Activated naive CD4-positive, alpha-beta T cell treated with anti-CD3 and anti-CD28 coated beads, Interleukin-2, amount 50 U/mL, for 24 hours (primary cell): ENCODE measurements at regions not wholly inside any gene's neighbourhood (a gene's known extent, or its start where the extent isn't known, plus 50 kb on each side); places are given as distances from the start of the nearest gene placed in this dataset.

Source experiments
- H3K27ac Mint-ChIP-seq: one replicate; pipeline ENCODE4 v1.8.0; 2021; ENCODE audit warnings: mild to moderate bottlenecking, mixed read lengths
- H3K27me3 Mint-ChIP-seq: one replicate; pipeline ENCODE4 v1.8.0; 2021; ENCODE audit warnings: mixed read lengths
- H3K36me3 Mint-ChIP-seq: one replicate; pipeline ENCODE4 v1.8.0; 2021; ENCODE audit warnings: mixed read lengths
- H3K4me1 Mint-ChIP-seq: one replicate; pipeline ENCODE4 v1.8.0; 2021; ENCODE audit warnings: mixed read lengths
- H3K4me3 Mint-ChIP-seq: one replicate; pipeline ENCODE4 v1.8.0; 2021; ENCODE audit warnings: mild to moderate bottlenecking, mixed read lengths
- H3K9me3 Mint-ChIP-seq: one replicate; pipeline ENCODE4 v1.8.0; 2021; ENCODE audit warnings: mixed read lengths

- peaks cover 9% of the 10 kb centered on the region for H3K9me3 Mint-ChIP-seq
- H3K27me3 Mint-ChIP-seq, result peaks cover 49% of the 10 kb centered on the region
- no peaks in the 10 kb centered on the region for H3K36me3 Mint-ChIP-seq
- no peak overlapping the region for H3K27ac Mint-ChIP-seq
- no peaks in the 10 kb centered on the region for H3K4me1 Mint-ChIP-seq
- H3K4me3 Mint-ChIP-seq, result no peak overlapping the region
Observed at GRCh38 chr9:126218359-126219125, 108.1 kb upstream of the MVB12B start.

GRCh38 chr9:126219166-126219565, 107.5 kb upstream of the MVB12B start:
- Mint-ChIP-seq H3K27ac (no peak overlapping the region), H3K27me3 (peaks cover 54% of the 10 kb centered on the region)

GRCh38 chr9:126219648-126220063, 107.0 kb upstream of the MVB12B start:
- H3K9me3 Mint-ChIP-seq, result peaks cover 3% of the 10 kb centered on the region
- peaks cover 56% of the 10 kb centered on the region for H3K27me3 Mint-ChIP-seq
- no peaks in the 10 kb centered on the region for H3K4me1 Mint-ChIP-seq
- H3K27ac Mint-ChIP-seq, result no peak overlapping the region
- H3K4me3 Mint-ChIP-seq, result no peak overlapping the region
- H3K36me3 Mint-ChIP-seq, result no peaks in the 10 kb centered on the region

More at GRCh38 chr9:126219166-126219565, 107.5 kb upstream of the MVB12B start:
- Mint-ChIP-seq H3K4me1 (no peaks in the 10 kb centered on the region), H3K9me3 (peaks cover 7% of the 10 kb centered on the region), H3K36me3 (no peaks in the 10 kb centered on the region), H3K4me3 (no peak overlapping the region)

GRCh38 chr9:126221480-126221879, 105.1 kb upstream of the MVB12B start:
- H3K4me1 Mint-ChIP-seq, result no peaks in the 10 kb centered on the region
- no peaks in the 10 kb centered on the region for H3K9me3 Mint-ChIP-seq
- no peak overlapping the region for H3K4me3 Mint-ChIP-seq
- peaks cover 56% of the 10 kb centered on the region for H3K27me3 Mint-ChIP-seq
- no peak overlapping the region for H3K27ac Mint-ChIP-seq
- H3K36me3 Mint-ChIP-seq, result no peaks in the 10 kb centered on the region

GRCh38 chr9:126222363-126222834, 104.2 kb upstream of the MVB12B start:
- Mint-ChIP-seq H3K4me1 (no peaks in the 10 kb centered on the region), H3K4me3 (no peak overlapping the region), H3K27me3 (peaks cover 58% of the 10 kb centered on the region), H3K27ac (no peak overlapping the region), H3K36me3 (no peaks in the 10 kb centered on the region), H3K9me3 (no peaks in the 10 kb centered on the region)

GRCh38 chr9:126222835-126223431, 103.7 kb upstream of the MVB12B start:
- no peaks in the 10 kb centered on the region for H3K36me3 Mint-ChIP-seq
- H3K27ac Mint-ChIP-seq, result no peak overlapping the region
- H3K4me1 Mint-ChIP-seq, result no peaks in the 10 kb centered on the region
- H3K4me3 Mint-ChIP-seq, result no peak overlapping the region
- H3K9me3 Mint-ChIP-seq, result no peaks in the 10 kb centered on the region
- peaks cover 53% of the 10 kb centered on the region for H3K27me3 Mint-ChIP-seq

- no peaks in the 10 kb centered on the region for H3K36me3 Mint-ChIP-seq
- H3K4me3 Mint-ChIP-seq, result no peak overlapping the region
- no peak overlapping the region for H3K27ac Mint-ChIP-seq
- H3K9me3 Mint-ChIP-seq, result no peaks in the 10 kb centered on the region
- peaks cover 47% of the 10 kb centered on the region for H3K27me3 Mint-ChIP-seq
- H3K4me1 Mint-ChIP-seq, result no peaks in the 10 kb centered on the region
Observed at GRCh38 chr9:126223798-126224531, 102.7 kb upstream of the MVB12B start.

- H3K9me3 Mint-ChIP-seq, result no peaks in the 10 kb centered on the region
- no peaks in the 10 kb centered on the region for H3K4me1 Mint-ChIP-seq
- peaks cover 33% of the 10 kb centered on the region for H3K27me3 Mint-ChIP-seq
- H3K36me3 Mint-ChIP-seq, result no peaks in the 10 kb centered on the region
- H3K4me3 Mint-ChIP-seq, result no peak overlapping the region
- H3K27ac Mint-ChIP-seq, result no peak overlapping the region
Observed at GRCh38 chr9:126225611-126226609, 100.7 kb upstream of the MVB12B start.

- Mint-ChIP-seq H3K27me3 (peaks cover 22% of the 10 kb centered on the region), H3K27ac (no peak overlapping the region), H3K9me3 (no peaks in the 10 kb centered on the region), H3K36me3 (no peaks in the 10 kb centered on the region), H3K4me3 (no peak overlapping the region), H3K4me1 (no peaks in the 10 kb centered on the region)
Observed at GRCh38 chr9:126226991-126227936, 99.4 kb upstream of the MVB12B start.

GRCh38 chr9:126228111-126228780, 98.4 kb upstream of the MVB12B start:
- no peak overlapping the region for H3K27ac Mint-ChIP-seq
- no peaks in the 10 kb centered on the region for H3K9me3 Mint-ChIP-seq
- H3K4me1 Mint-ChIP-seq, result no peaks in the 10 kb centered on the region
- no peaks in the 10 kb centered on the region for H3K36me3 Mint-ChIP-seq
- no peak overlapping the region for H3K4me3 Mint-ChIP-seq
- H3K27me3 Mint-ChIP-seq, result peaks cover 21% of the 10 kb centered on the region

- Mint-ChIP-seq H3K27me3 (peaks cover 18% of the 10 kb centered on the region), H3K9me3 (no peaks in the 10 kb centered on the region)
Observed at GRCh38 chr9:126228781-126229444, 97.7 kb upstream of the MVB12B start.

GRCh38 chr9:126229501-126229900, 97.1 kb upstream of the MVB12B start:
- no peaks in the 10 kb centered on the region for H3K4me1 Mint-ChIP-seq
- H3K4me3 Mint-ChIP-seq, result no peak overlapping the region
- H3K27ac Mint-ChIP-seq, result no peak overlapping the region
- H3K9me3 Mint-ChIP-seq, result no peaks in the 10 kb centered on the region
- H3K36me3 Mint-ChIP-seq, result no peaks in the 10 kb centered on the region
- peaks cover 13% of the 10 kb centered on the region for H3K27me3 Mint-ChIP-seq

More at GRCh38 chr9:126228781-126229444, 97.7 kb upstream of the MVB12B start:
- Mint-ChIP-seq H3K4me1 (no peaks in the 10 kb centered on the region), H3K36me3 (no peaks in the 10 kb centered on the region), H3K27ac (no peak overlapping the region), H3K4me3 (no peak overlapping the region)

- no peak overlapping the region for H3K4me3 Mint-ChIP-seq
- H3K27me3 Mint-ChIP-seq, result peaks cover 8% of the 10 kb centered on the region
- no peaks in the 10 kb centered on the region for H3K9me3 Mint-ChIP-seq
- H3K4me1 Mint-ChIP-seq, result no peaks in the 10 kb centered on the region
- H3K27ac Mint-ChIP-seq, result no peak overlapping the region
- no peaks in the 10 kb centered on the region for H3K36me3 Mint-ChIP-seq
Observed at GRCh38 chr9:126230692-126231091, 95.9 kb upstream of the MVB12B start.
